GM12892 (cell line): ENCODE measurements at regions not wholly inside any gene's neighbourhood (a gene's known extent, or its start where the extent isn't known, plus 50 kb on each side); places are given as distances from the start of the nearest gene placed in this dataset.

Source experiments
- POLR2A ChIP-seq: IDR thresholded peaks from 2 replicates; pipeline ENCODE4 v1.6.1; 2011; ENCODE audit warnings: low read depth, low read length, control low read depth
- TAF1 ChIP-seq: IDR thresholded peaks from 2 replicates; pipeline ENCODE4 v1.6.1; 2011; ENCODE audit warnings: low read depth, mild to moderate bottlenecking, control low read depth, low read length, borderline replicate concordance

- no peak for TF ChIP-seq POLR2A
- no peak for TF ChIP-seq TAF1
Measured at GRCh38 chr21:28742527-28742926, 250.2 kb downstream of the LTN1 start.
